Esophagus muscularis mucosa (tissue), 4 donors: ENCODE measurements at regions not wholly inside any gene's neighbourhood (a gene's known extent, or its start where the extent isn't known, plus 50 kb on each side); places are given as distances from the start of the nearest gene placed in this dataset.

Experiments
- DNase-seq: peaks from one replicate; pipeline ENCODE4 v3.0.0-alpha.2; 2017; ENCODE audit errors: extremely low spot score
- H3K27ac ChIP-seq, 4 donors: fragments of 200-600 bp; sonication (generic); replicated peaks in 1 of 4; 1 replicate in 3 of 4; 2 replicates in 1 of 4; pipeline ENCODE4 v1.5.1; 2016 to 2019; ENCODE audit warnings: mild to moderate bottlenecking in 1 of 4
- H3K27me3 ChIP-seq, 4 donors: fragments of 200-600 bp; sonication (generic); one replicate each; pipeline versions ENCODE4 v1.5.1 to v1.6.0; 2016 to 2019
- H3K36me3 ChIP-seq, 4 donors: fragments of 200-600 bp; sonication (generic); one replicate each; pipeline ENCODE4 v1.5.1; 2016 to 2019
- H3K4me1 ChIP-seq, 4 donors: fragments of 200-600 bp; sonication (generic); one replicate each; pipeline ENCODE4 v1.5.1; 2016 to 2019
- H3K4me3 ChIP-seq, 4 donors: fragments of 200-600 bp; sonication (generic); 1 replicate in 2 of 4; 2 replicates in 2 of 4; pipeline ENCODE4 v1.5.1; 2016 to 2019; ENCODE audit warnings: mild to moderate bottlenecking in 4 of 4, moderate library complexity in 1 of 4
- H3K9me3 ChIP-seq, 4 donors: fragments of 200-600 bp; sonication (generic); 1 replicate in 3 of 4; 2 replicates in 1 of 4; pipeline ENCODE4 v1.5.1; 2016 to 2019
- EP300 ChIP-seq: sonication (generic); formaldehyde crosslinking; IDR thresholded peaks from one replicate; pipeline ENCODE4 v1.6.1; 2017; ENCODE audit warnings: antibody characterized with exemption
- POLR2A ChIP-seq: fragments of 450-650 bp; IDR thresholded peaks from one replicate; pipeline ENCODE4 v1.6.1; 2017; ENCODE audit warnings: antibody characterized with exemption, moderate library complexity, mild to moderate bottlenecking, low read depth
- POLR2AphosphoS5 ChIP-seq, 2 donors: sonication (generic); formaldehyde crosslinking; IDR thresholded peaks; one replicate each; pipeline ENCODE4 v1.6.1; 2017; ENCODE audit warnings: antibody characterized with exemption in 2 of 2
- WGBS: methylation state at CpG from one replicate; pipeline ENCODE4 v1.1.5; 2018; 5-methylcytosine and 5-hydroxymethylcytosine counted together
- intact Hi-C: fragments of 100-400 bp; cut with DNase I; formaldehyde crosslinking; loops from one replicate; pipeline ENCODE4 v1.15.1; 2023
- TF ChIP-seq, protein P1 (sequence below), 3 experiments: fragments of 200-600 bp in 2 of 3; fragments of 450-650 bp in 1 of 3; sonication (generic) in 2 of 3; IDR thresholded peaks; one replicate each; pipeline ENCODE4 v1.5.1; 2017 to 2019; ENCODE audit warnings: antibody characterized with exemption in 3 of 3, mild to moderate bottlenecking in 2 of 3, moderate library complexity in 1 of 3

DNA sequence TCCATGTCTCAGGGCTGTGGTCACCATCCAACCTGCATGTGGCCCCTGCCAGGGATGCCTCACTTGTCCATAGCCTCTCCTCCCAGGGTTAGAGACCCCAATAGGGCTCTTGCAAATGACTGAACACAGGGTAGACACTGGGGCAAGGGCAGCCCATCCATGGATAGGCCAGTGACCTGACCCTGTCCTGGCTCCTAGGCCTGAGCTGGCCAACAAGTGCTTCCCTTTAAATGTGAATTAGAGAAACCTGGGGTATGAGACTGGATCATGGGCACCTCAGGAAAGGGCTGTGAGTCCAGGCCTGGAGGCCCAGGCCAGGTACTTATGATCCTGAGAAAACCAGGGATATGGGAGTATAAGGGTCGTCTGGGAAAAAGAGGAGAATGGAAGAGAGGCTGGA, 64.5 kb downstream of the COPS8 start:
- H3K4me1 ChIP-seq = peaks cover 0 to 16% (median 11%) of the 10 kb centered on the region in 4 donors
- 100% methylated on average over 1 of the region's 1 CpG for WGBS
- TF ChIP-seq, protein P1, sequence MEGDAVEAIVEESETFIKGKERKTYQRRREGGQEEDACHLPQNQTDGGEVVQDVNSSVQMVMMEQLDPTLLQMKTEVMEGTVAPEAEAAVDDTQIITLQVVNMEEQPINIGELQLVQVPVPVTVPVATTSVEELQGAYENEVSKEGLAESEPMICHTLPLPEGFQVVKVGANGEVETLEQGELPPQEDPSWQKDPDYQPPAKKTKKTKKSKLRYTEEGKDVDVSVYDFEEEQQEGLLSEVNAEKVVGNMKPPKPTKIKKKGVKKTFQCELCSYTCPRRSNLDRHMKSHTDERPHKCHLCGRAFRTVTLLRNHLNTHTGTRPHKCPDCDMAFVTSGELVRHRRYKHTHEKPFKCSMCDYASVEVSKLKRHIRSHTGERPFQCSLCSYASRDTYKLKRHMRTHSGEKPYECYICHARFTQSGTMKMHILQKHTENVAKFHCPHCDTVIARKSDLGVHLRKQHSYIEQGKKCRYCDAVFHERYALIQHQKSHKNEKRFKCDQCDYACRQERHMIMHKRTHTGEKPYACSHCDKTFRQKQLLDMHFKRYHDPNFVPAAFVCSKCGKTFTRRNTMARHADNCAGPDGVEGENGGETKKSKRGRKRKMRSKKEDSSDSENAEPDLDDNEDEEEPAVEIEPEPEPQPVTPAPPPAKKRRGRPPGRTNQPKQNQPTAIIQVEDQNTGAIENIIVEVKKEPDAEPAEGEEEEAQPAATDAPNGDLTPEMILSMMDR (IDR thresholded peaks at IDR 0.05) = no peak
- TF ChIP-seq POLR2A (no peak), POLR2AphosphoS5 (IDR thresholded peaks at IDR 0.05) (no peak), EP300 (no peak)
- H3K4me3 ChIP-seq = no peak overlapping the region
- peak overlapping the region in 1 of 4 donors; percentile 6 for H3K27ac ChIP-seq
- intact Hi-C loops = loop anchor here (10.0 kb wide), 1 partner anchor 425 kb away; no protein-coding TSS in a partner anchor
- DNase-seq = peak; percentile 64
- H3K27me3 ChIP-seq = no peaks in the 10 kb centered on the region
- peaks cover 0 to 25% (median 15%) of the 10 kb centered on the region in 4 donors for H3K9me3 ChIP-seq
- no peaks in the 10 kb centered on the region for H3K36me3 ChIP-seq

DNA sequence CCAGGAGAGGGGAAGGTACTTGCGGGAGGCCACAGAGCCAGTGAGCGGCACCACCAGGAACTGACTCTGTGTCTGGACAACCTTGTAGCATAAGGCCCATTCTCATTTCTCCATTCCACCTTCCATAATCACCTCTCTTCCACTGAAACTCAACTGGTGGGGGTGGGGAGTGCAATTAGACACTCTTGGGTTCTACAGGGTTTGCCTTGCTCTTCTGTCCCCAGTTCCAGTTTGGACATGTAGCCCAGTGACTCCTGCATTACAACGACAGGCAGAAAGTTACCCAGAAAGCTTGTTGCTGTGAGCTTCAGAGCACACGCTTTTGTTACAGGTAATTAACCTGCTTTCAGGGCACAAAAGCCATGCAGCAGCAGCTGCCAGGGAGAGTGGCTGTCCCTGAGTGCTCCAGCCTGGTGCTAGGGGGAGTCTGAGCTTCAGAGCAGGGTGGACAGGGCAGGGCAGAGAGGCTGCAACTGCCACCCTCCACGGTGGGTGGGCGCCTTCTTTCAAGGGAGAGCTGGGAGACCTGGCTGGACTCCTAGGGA, 65.2 kb downstream of the COPS8 start:
- intact Hi-C loops = loop anchor here (10.0 kb wide), 1 partner anchor 424 kb away; no protein-coding TSS in a partner anchor

DNA sequence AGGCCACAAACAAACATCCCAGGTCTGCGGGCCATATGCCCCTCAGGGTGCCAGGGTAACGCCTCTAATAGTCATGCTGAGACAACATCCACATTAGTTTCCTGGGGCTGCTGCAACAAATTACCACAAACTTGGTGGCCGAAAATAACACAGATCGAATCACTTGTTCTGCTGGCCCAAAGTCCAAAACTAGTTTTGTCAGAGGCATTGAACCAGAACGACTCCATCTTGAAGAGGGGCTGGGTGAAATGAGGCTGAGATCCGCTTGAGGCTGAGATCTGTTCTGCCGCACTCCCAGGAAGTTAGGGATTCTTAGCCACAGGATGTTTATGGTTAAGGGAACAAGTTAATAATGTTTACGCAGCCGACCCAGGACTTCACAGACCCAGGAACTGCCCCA, 66.7 kb downstream of the COPS8 start:
- Histone ChIP-seq H3K36me3 (no peaks in the 10 kb centered on the region), H3K9me3 (peaks cover 0 to 14% (median 5%) of the 10 kb centered on the region in 4 donors), H3K27me3 (no peaks in the 10 kb centered on the region), H3K4me1 (peaks cover 0 to 36% (median 32%) of the 10 kb centered on the region in 4 donors), H3K4me3 (no peak overlapping the region), H3K27ac (no peak overlapping the region)
- peak; percentile 64 for DNase-seq
- intact Hi-C loops = loop anchor here (10.0 kb wide), 1 partner anchor 422 kb away; no protein-coding TSS in a partner anchor
- TF ChIP-seq POLR2A = no peak
- no peak for TF ChIP-seq POLR2AphosphoS5 (IDR thresholded peaks at IDR 0.05)
- TF ChIP-seq, protein P1 (IDR thresholded peaks at IDR 0.05) = no peak
- TF ChIP-seq EP300 = no peak
- 96% methylated on average over 9 of the region's 9 CpGs for WGBS

More for the DNA sequence above, 65.2 kb downstream of the COPS8 start:
- WGBS = 94% methylated on average over 6 of the region's 6 CpGs
- H3K4me3 ChIP-seq = no peak overlapping the region
- H3K4me1 ChIP-seq = peaks cover 0 to 23% (median 18%) of the 10 kb centered on the region in 4 donors
- no peaks in the 10 kb centered on the region for H3K27me3 ChIP-seq
- TF ChIP-seq POLR2AphosphoS5 (IDR thresholded peaks at IDR 0.05) = no peak
- TF ChIP-seq POLR2A = no peak
- no peak for TF ChIP-seq EP300
- TF ChIP-seq, protein P1 (IDR thresholded peaks at IDR 0.05) = no peak
- H3K27ac ChIP-seq = no peak overlapping the region
- H3K36me3 ChIP-seq = no peaks in the 10 kb centered on the region
- peaks cover 0 to 25% (median 14%) of the 10 kb centered on the region in 4 donors for H3K9me3 ChIP-seq
- peak; percentile 66 for DNase-seq

DNA sequence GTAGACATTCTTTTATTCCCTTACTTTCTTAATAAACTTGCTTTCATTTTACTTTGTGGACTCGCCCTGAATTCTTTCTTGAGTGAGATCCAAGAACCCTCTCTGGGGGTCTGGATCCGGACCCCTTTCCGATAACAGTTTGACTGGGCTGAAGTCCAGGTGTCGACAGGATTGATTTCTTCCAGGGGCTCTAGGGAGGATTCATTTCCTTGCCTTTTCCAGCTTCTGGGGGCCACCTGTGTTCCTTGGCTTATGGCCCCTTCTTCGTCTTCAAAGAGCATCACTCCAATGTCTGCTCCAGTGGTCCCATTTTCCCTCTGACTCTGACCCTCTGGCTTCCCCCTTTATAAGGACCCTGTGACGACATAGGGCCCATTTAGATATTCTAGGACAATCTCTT, 67.5 kb downstream of the COPS8 start:
- DNase-seq = peak; percentile 64
- intact Hi-C loops = loop anchor here (10.0 kb wide), 1 partner anchor 422 kb away; no protein-coding TSS in a partner anchor
- Histone ChIP-seq H3K9me3 (peaks cover 0 to 5% (median 0%) of the 10 kb centered on the region in 4 donors), H3K27ac (no peak overlapping the region), H3K4me3 (no peak overlapping the region), H3K36me3 (no peaks in the 10 kb centered on the region), H3K27me3 (no peaks in the 10 kb centered on the region), H3K4me1 (peaks cover 0 to 36% (median 34%) of the 10 kb centered on the region in 4 donors)
- TF ChIP-seq, protein P1 (IDR thresholded peaks at IDR 0.05) = no peak
- no peak for TF ChIP-seq POLR2AphosphoS5 (IDR thresholded peaks at IDR 0.05)
- no peak for TF ChIP-seq POLR2A
- no peak for TF ChIP-seq EP300
- 79% methylated on average over 6 of the region's 6 CpGs for WGBS
